Fibroblast of lung (primary cell): ENCODE measurements at regions not wholly inside any gene's neighbourhood (a gene's known extent, or its start where the extent isn't known, plus 50 kb on each side); places are given as distances from the start of the nearest gene placed in this dataset.

Experiments
- CTCF ChIP-seq, 2 donors: IDR thresholded peaks in 1 of 2; conservative IDR thresholded peaks in 1 of 2; 1 replicate in 1 of 2; 2 replicates in 1 of 2; pipeline ENCODE4 v1.5.1; 2011 to 2012; ENCODE audit warnings: low read length in 2 of 2, control low read depth in 1 of 2, inconsistent platforms in 1 of 2, low read depth in 1 of 2, mild to moderate bottlenecking in 1 of 2
- EZH2 ChIP-seq: IDR thresholded peaks from 2 replicates; pipeline ENCODE4 v1.5.1; 2012; ENCODE audit warnings: low read length, control low read depth, mild to moderate bottlenecking; ENCODE audit errors: missing control alignments

GRCh38 chr1:172954476-172955150, 96.1 kb downstream of the TNFSF18 start:
- TF ChIP-seq CTCF (conservative IDR thresholded peaks at IDR 0.05 in 1 of 2, IDR thresholded peaks at IDR 0.05 in 1 of 2; ENCODE audit: low read depth in 1 of 2, low read length in 2 of 2): no peak
- no peak for TF ChIP-seq EZH2
